Activated T-cell treated with anti-CD3 and anti-CD28 coated beads for 4 hours (primary cell): ENCODE measurements at regions not wholly inside any gene's neighbourhood (a gene's known extent, or its start where the extent isn't known, plus 50 kb on each side); places are given as distances from the start of the nearest gene placed in this dataset.
"Not testable (repeated sequence)": the region's sequence is repeated elsewhere in the genome, so short reads cannot be mapped to it uniquely, and the experiment has no call there.

Experiments used
- DNase-seq: peaks from one replicate; pipeline ENCODE4 v3.0.0-alpha.2; 2020

DNA sequence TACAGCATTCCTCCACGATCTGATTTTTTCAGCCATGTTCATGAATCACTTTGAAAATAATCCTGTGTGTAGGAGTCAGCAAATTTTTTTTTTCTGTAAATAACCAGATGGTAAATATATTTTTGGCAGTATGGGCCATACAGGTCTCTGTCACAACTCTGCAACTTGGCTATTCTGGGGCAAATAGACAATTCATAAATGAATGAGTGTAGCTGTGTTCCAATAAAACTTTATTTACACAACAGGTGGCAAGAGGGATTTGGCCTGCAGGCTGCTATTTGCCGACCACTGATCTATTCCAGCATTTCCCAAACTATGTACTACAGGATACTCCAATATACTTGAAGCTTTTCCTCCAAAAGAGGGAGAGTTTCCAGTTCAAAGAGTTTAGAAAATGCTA, 78.7 kb upstream of the SVIL start:
- no peak for DNase-seq

DNA sequence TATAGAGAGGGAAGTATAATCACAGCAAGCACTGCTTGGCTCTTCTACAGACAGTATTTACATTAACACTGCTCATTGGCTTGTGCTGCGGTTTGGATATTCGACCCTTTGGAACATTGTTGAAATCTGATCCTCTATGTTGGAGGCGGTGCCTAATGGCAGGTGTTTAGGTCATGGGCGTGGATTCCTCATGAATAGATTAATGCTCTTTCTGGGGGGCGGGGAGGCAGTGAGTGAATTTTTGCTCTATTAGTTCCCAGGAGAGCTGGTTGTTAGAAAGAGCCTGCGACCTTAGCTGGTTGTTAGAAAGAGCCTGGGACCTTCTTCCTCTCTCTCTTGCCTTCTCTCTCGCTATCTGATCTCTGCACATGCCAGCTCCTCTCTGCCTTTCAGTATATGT, 77.3 kb upstream of the SVIL start:
- no peak for DNase-seq

DNA sequence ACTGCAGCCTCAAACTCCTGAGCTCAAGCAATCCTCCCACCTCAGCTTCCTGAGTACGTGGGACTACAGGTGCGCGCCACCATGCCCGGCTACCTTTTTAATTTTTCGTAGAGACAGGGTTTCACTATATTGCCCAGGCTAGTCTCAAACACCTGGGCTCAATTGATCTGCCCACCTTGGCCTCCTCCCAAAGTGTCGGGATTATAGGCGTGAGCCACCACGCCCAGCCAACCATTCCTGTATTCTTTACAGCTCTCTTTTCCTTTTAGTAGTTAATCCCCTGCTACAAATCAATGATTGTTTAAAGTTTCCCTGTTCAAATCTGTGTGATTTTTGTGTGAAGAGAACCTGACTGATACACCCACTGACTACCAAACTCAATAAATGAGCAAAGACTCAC, 75.4 kb upstream of the SVIL start:
- DNase-seq = no peak

DNA sequence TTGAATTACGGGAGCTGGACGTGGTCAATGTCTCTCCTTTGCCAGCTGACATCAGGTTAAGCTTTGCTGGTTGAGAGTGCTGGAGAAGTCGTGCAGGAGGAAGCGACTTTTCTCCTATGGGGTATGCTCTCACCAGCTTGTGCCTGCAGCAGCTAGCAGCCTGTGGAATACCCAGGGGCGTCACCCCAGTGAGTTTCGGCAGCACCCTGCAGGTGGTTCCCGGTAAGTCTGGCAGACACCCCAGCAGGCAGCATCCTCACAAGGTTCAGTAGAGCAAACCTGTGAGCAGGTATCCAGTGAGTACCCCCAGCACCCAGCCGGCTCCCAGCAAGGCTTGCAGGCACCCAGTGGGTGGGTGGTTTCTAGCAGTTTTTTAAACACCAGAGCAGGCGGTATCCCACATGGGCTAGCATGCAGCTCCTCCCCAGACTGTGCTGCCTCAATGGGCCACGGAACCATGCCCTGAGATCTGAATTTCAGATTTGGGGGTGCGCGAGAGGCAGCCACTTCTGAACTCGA, 74.8 kb upstream of the SVIL start:
- DNase-seq = no peak

DNA sequence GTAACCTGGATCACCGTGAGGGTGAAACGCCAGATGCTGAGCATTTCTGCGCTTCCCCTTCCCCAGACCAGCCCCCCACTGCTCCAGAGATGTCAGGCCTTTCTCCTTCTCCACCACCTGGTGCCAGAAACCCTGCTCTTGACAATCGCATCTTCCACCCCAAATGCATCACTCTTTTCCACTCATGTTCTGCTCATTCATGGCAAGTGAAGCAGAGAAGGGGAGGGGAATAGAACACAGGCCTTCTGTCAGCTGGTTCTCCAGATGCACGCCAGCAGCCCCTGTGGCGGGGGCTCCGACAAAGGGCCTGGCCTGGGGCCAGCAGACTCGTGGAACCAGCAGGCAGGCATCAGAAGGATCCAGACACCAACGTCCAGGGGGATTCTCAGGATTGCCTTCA, 68.5 kb upstream of the SVIL start:
- no peak for DNase-seq

DNA sequence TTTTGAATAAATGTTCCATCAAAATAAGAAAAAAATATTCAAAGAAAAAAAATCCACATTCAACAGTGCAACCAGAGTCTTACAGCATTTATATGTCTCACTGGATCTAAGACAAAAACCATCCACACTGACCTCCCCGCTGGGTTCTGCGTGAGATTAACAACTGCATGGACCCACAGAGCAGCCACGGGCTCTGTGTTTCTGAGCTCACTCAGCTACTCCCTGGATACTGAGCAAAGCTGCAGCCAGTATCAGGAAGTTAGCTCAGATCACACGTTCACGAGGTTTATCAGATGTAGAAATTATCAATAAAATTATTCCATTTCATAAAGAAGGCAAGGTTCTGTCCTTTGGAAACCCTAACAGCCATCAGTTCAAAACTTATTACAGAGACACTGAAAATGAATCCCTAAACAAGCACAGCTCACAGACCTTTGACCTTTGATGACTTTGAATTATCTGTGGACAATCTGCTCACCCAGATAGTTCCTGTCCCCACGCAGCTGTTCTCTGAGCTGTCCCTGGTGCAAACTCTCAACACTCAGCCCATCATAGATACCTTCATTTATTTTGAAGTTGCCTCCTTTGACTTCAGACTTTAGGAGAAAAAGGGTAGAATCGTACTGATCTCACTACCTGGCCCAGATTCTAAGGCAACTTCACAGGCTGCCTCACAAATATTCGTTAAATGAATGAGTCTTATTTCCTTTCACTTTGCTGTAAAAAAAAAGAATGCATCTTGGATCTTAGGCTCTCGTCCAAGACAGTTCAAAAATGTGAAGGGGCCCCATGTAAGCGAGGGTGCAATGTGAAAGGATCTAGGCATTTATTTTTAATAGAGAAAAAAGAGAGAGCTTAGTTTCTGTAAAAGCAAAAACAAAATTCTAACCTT, 67.7 kb upstream of the SVIL start:
- no peak for DNase-seq

DNA sequence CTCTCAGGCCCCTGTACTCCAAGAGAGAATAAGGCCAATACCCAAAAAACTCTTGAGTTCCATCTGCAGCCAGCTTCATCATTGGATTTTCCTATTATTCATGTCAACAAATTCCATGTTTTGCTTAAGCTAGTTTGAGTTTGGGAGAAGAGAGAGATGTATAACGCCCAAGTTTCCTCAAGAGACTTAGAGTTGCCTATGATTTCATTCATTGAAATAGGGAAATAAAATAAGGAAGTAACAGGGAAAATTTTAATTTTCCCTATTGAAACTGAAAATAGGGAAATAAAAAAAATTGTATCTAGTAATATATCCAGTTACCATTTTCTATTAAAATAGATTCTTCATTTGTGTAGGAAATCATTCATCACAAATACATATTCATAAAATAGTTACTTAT, 66.5 kb upstream of the SVIL start:
- DNase-seq = no peak

DNA sequence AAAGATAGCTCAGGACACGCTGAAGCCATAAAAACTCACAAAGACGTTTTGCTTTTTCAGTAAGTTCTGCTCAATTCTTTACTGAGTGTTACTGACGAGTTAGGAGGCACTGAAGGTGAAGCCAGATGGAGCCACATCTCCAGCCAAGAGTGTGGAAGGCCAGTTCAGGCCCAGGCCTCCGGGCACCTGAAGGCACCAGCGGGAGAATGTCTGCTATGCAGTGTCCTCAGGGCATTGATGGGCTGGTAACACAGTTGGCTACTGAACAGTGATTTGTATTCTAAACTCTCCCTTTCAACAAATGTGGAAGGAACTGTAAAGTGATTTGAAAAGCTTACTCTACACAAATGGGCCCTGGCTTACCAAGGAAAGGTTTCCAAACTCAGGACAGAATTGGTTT, 64.8 kb upstream of the SVIL start:
- no peak for DNase-seq

DNA sequence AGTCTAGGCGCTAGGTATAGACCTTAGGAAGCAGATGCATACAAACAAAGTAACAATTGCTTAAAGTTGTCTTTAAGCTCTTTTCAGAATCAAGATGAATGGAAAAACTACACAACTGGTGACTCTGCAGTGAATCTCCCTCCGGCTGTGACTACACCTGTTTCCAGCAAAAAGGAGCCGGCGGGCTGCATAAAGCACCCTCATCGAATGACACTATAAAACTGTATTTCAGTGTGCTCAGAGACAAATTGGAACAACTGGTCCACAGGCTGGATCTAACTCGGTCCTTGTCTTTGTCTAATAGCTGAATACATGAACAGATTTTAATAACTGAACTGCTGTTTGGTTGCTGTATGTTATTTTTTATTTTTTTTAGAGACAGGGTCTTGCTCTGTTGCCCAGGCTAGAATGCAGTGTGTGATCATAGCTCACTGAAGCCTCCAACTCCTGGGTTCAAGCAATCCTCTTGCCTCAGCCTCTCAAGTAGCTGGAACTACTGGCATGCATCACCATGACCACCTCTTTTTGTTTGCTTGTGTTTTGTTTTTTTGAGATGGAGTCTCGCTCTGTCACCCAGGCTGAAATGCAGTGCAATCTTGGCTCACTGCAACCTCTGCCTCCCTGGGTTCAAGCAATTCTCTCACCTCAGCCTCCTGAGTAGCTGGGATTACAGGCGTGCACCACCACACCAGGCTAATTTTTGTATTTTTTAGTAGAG, 64.2 kb upstream of the SVIL start:
- DNase-seq = no peak

DNA sequence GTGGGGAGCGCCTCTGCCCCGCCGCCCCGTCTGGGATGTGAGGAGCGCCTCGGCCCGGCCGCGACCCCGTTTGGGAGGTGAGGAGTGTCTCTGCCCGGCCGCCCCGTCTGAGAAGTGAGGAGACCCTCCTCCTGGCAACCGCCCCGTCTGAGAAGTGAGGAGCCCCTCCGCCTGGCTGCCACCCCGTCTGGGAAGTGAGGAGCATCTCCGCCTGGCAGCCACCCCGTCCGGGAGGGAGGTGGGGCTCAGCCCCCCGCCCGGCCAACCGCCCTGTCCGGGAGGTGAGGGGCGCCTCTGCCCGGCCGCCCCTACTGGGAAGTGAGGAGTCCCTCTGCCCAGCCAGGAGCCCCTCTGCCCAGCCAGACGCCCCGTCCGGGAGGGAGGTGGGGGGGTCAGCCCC, 61.8 kb upstream of the SVIL start:
- not testable (repeated sequence) for DNase-seq

DNA sequence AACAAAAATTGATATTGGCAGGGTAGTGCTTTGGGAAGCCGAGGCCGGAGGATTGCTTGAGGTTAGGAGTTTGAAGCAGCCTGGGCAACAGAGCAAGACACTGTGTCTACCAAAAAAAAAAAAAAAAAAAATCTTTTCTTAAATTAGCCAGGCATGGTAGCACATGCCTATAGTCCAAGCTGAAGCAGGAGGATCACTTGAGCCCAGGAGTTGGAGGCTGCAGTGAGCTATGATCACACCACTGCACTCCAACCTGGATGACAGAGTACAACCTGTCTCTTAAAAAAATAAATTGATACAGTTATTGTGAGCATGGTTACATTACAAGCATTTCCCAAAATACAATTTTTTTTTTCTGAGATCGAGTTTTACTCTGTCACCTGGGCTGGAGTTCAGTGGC, 59.4 kb upstream of the SVIL start:
- no peak for DNase-seq

DNA sequence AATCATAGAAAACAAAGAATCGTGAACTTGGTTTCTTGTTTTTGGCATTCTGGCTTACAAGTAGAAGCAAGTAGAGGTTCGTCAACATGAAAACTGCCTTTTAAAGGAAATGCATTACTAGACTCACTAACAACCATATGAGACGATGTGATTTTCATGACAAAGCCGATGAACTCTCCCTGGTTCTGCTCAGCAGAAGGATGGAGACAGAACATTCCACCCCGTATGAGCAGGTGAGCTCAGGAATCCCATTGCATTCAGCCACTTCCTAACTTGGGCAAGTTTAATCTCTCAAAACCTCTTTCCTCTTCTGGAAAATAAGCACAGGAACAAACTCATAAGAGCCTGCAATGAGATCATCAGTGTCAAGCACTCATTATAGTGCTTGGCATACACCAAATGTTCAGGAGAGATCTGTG, 57.4 kb upstream of the SVIL start:
- DNase-seq = no peak

DNA sequence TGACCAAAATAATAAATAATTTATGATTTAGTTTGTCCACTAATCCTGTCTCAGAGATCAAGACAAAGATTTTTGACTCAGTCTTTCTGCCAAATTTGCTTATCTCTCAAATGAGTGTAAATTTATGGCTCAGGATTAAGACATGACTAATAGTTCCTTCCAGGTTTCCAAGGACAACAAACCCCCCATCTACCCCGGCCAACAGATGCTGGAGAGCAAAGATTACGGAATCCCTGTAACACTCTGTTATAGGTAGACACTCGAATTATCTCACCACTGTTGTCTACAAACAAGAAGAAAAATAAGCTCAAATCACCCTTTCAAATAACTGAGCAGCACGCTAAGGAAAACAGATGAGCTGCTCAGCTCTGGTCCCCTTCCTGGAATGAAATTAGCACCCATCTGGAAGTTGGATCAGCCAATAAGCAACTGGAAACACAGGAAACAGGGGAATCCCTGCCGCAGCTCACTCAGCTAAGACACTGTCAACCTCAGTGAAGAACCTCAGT, 56.8 kb upstream of the SVIL start:
- no peak for DNase-seq

DNA sequence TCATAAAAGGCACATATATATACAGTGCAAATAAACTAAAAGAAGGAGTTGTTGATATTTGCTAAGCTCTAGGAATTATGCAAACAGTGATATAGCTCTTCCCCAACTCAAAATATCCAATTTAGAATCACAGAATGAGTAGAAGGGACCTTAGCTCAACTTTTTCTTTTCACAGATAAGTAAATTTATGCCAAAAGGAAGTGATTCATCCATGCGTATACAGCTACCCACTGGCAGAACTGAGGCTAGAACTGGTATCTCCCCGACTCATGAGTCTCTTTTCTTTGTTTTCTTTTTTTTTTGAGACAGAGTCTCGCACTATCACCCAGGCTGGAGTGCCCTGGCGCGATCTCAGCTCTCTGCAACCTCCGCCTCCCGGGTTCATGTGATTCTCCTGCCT, 54.2 kb upstream of the SVIL start:
- no peak for DNase-seq

DNA sequence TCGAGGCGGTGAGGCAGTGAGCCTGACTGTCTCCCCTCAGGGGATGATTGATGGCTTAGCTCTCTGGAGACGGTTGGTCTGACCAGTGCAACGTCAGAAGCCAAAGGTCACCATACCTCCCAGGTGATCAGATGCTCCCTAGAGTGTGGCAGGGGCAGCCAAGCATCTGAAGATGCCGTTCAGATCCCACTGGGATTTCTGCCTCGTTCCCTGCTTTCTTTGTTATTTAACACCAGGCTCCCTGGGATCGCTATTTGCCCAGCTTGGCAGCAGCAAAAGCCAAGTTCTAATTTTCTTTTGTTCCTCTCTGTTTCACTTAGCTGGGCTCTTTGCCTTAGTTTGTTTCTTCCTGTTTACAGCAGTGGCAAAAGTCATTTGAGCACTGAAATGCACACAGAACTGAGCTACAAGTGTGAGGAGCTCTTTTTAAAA, 53.5 kb upstream of the SVIL start:
- DNase-seq = no peak

DNA sequence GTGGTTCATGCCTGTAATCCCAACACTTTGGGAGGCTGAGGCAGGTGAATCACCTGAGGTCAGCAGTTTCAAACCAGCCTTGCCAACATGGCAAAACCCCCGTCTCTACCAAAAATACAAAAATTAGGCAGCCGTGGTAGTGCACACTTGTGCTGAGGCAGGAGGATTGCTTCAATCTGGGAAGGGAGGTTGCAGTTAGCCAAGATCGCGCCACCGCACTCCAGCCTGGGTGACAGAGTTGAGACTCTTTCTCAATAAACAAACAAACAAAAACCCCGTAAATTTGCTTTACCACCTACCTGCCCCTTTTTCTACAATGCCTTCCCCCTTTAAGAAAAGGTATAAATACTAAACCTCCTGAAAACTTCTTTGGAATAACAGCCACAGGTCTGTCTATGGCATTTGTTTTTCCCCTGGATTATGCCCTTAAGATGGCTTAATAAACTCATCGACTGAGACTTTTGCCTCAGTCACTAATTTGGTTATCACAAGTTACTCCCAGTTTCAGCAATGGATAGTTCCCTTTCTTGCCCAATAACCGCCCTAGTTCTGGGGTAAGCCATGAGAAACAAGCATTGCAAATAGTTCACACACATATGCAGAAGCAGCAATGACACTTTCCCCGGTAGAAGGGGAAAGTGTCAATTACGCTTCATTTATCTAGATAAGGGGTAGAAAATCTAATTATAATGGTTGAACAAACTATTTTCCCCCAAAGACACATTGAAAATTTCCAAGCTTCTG, 52.8 kb upstream of the SVIL start:
- no peak for DNase-seq

DNA sequence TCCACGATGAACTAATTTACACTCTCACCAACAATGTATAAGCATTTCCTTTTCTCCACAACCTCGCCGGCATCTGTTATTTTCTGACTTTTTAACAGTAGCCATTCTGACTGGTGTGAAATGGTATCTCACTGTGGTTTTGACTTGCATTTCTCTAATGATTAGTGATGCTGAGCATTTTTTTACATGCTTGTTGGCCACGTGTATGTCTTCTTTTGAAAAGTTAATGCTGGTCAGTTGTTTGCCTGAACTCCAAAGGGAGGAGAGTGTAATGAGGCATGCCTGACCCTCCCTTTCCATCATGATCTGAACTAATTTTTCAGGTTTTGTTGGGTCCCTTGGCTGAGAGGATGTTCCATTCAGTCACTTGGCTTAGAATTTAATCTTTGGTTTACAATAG, 50.7 kb upstream of the SVIL start:
- DNase-seq = no peak
